RPMI7951 (cell line): ENCODE measurements at regions not wholly inside any gene's neighbourhood (a gene's known extent, or its start where the extent isn't known, plus 50 kb on each side); places are given as distances from the start of the nearest gene placed in this dataset.

Experiments
- DNase-seq: peaks from one replicate; pipeline ENCODE4 v3.0.0-alpha.2; 2012; ENCODE audit warnings: low read depth

GRCh38 chr2:234677758-234678538 is 181.1 kb upstream of the ARL4C start:
- peak; percentile 80 for DNase-seq

GRCh38 chr2:234676783-234677450 is 180.0 kb upstream of the ARL4C start:
- DNase-seq: peak; percentile 42

DNA sequence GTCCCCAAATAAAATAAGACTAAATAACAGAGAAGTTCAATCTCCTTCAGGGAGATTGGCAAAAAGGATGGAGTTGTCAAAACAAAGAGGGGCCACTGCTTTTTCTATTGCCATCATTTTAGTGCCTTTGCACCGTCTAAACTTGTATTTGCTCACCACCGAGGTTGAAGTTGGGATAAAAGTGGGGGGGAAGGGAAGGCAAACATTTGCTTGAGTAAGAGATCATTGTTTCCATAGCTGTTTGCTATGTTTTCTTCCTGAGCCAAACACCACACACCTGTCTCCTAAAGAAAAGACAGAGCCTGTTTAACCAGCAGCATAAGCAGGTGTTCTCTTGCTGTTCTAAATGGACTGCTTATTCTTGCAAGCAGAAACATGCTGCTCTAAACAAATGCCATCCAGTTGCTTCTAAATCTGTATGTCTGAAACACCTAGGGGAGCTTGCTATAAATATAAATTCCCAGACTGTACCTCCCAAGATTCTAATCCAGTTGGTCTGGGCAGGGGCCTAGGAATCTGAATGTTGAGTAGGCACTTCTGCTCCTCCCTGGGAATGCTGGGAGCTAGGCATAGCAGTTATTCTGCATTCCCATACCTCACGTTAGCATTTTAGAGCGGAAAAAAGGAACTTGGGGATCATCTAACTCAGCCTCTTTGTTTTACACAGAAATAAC is 179.4 kb upstream of the ARL4C start:
- no peak for DNase-seq

DNA sequence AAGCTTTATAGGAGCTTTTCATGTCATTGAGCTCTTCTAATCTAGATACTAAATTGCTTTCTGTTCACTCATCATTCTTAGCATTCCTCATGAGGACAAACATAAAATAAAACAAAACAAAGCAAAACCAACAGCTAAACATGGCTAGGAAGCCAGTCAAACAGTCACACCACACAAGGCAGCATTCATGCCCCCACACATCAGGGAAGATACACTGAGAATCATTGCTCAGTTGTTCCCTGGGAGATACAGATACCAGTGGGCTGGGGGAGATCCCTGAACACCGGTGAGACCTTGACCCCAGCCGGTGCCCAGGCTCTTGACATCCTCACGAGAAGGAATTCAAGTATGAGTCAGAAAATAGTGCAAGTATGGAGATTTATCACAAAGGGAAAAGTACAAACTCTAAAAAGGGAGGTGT is 177.9 kb upstream of the ARL4C start:
- peak; percentile 74 for DNase-seq

- peak; percentile 64 for DNase-seq
Measured at GRCh38 chr2:234673961-234674759, 177.3 kb upstream of the ARL4C start.

DNA sequence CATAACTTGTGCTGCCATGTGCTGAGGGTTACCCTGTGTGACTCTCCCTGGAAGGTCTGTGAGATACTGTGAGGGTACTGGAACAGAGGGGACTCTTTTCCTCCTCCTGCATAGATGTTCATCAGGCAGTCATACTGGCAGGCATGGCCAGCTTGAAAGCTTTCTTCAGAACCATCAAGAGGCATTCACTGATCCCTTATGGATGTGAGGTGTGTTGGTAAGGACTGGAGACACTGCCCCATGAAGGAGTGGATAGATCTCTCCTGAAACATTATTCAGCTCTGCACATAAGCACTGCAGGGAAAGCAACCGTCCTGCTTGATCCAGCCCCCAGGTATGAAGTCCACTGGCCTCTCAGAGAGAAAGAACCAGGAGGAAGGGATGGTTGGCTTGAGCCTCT is 176.6 kb upstream of the ARL4C start:
- DNase-seq: no peak

DNA sequence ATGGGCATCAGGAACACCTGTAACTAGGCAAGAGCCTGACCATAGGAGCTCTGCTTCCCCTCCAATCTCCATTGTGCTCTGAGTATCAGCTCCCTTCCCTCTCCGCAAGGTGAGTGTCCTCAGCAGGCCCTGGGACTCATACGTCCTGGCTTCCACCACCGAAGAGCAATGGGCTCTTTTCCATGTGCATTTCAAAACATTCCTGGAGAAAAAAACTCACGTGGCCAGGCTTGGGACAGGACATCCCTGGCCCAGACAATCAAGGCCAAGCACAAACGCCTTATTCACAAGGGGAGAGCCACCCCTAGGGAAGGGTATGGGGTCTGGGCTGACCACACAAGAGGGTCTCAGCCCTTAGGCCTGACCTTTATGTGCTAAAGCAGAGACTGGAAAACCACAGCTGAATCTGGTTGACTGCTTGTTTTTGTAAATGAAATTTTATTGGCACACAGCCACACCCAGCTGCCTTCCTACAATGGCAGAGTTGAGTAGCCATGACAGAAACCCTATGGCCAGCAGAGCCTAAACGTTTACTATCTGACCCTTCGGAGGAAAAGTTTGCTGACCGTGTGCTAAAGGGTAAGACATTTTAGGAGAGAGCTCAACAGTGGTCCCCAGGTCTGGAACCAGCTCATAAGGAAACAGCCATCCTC is 175.7 kb upstream of the ARL4C start:
- peak; percentile 60 for DNase-seq

DNA sequence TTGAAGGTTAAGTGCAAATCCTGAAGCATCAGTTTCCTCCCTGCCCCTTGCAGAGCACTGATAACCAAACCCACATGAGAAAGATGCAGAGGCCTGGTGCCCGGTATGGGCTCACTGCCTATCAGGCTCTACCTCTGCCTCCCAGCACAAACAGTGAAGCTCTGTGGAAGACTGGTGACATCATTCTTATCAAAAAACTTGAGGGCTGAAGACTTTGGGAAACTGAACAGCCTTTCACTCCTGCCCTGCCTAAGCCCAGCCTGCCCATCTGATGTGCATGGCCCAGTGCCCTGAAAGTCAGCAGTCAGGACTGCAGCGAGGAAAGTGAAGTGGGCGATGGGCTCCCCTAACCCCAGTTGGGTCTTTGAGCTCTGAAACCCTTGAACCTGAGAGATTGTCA is 174.8 kb upstream of the ARL4C start:
- no peak for DNase-seq

- DNase-seq: no peak
Measured at GRCh38 chr2:234671231-234671630, 174.3 kb upstream of the ARL4C start.

- DNase-seq: no peak
Measured at GRCh38 chr2:234670806-234671205, 173.9 kb upstream of the ARL4C start.

DNA sequence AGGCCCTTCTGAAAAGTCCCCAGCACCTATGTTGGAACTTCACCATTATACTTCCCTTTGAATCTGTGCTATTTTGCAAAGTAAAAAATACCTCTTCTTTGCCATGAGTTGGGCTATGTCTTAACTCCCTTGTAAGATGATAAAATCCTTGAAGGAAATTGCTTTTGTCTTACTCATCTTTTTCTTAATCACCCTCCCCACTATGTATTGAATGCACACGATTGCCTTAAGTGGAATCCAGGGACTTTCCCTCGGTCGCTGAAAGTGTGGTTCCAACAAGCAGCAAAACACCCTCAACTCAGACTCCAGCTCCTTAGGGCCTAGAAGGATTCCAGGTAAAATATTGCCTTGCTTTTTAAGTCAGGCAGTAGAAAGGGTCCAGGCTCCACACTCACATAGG is 173.2 kb upstream of the ARL4C start:
- peak; percentile 87 for DNase-seq

GRCh38 chr2:234669621-234670020 is 172.7 kb upstream of the ARL4C start:
- DNase-seq: no peak

DNA sequence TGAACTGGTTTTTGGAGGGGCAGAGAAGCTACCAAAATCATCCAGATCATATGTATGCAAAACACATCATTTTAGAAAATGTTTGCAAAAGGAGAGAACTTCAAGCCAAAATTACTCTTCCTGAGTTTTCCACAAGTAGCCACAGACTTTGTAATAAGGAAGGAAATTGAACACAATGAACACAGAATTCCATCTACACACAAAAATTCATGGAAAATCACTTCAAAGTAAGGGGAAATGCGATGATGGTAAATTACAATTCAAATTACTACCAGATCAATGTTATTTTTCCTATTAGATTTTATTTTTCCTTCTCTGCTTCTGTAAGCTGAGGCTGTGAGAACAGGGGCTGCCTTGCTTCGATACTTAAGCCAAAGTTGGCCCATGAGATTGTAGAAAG is 172.1 kb upstream of the ARL4C start:
- DNase-seq: no peak

GRCh38 chr2:234666911-234667310 is 170.0 kb upstream of the ARL4C start:
- DNase-seq: no peak

DNA sequence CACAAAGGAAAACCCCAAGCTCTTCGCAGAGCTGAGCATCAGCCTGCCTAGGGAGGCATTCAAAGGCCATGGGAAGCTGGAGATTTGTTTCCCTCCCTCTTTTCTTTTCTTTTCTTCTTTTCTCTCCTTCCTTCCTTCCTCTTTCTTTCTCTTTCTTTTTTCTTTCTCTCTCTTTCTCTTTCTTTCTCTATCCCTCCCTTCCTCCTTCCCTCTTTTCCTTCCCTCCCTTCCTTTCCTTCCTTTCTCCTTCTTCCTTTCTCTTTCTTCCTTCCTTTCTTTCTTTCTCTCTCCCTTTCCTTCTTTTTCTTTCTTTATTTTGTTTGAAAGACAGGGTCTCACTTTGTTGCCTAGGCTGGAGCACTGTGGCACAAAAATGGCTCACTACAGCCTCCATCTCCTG is 168.4 kb upstream of the ARL4C start:
- DNase-seq: no peak

DNA sequence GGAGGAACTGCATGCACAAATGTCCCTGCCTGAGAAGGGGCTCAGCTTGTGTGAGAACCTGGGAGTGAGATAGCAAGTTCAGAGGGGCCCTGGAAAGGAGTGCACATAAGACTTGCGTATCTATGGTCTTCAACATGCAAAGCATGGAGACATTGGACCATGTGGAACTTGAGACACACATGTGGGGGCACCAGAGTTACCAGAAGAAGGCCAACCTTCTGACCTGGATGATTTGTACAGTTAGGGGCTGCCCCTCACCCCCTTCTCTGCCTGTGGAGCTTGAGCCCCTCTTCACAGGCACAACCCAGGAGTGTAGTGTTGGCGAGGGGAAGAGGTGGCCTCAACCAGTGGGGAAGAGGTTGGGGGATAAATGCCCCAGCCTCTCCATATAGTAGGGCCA is 165.0 kb upstream of the ARL4C start:
- DNase-seq: no peak

- DNase-seq: peak; percentile 13
Measured at GRCh38 chr2:234661175-234661574, 164.3 kb upstream of the ARL4C start.

- no peak for DNase-seq
Measured at GRCh38 chr2:234655706-234656105, 158.8 kb upstream of the ARL4C start.

DNA sequence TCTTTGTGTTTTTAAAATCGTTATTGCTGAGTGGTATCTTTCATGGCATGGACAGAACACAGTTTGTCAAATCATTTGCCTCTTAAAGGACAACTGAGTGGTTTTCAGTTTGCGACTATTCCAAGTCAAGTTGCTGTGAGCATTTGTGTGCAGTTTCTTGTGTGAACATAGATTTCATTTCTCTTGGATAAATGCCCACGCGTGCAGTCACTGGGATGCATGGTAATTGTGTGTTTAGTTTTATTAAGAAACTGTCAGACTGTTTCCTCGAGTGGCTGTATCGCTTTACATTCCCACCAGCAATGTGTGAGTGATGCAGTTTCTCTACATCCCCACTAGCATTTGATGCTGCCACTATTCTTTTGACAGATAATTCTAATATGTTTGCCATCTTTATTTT is 154.0 kb upstream of the ARL4C start:
- no peak for DNase-seq

DNA sequence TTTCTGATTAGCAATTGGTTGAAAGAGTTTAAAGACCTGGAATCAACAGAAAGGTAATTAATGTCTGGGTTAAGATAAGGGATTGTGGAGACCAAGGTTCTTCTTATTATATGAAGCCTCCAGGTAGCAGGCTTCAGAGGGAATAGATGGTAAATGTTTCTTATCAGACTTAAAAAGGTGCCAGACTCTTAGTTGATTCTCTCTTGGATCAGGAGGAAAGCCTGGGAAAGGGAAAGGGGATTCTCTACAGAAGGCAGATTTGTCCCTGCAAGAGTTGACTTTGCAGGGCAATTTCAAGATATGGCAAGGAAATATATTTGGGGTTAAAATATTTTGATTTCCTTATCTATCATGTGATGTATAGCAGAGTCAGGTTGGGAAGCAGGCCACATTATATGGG is 153.1 kb upstream of the ARL4C start:
- no peak for DNase-seq

DNA sequence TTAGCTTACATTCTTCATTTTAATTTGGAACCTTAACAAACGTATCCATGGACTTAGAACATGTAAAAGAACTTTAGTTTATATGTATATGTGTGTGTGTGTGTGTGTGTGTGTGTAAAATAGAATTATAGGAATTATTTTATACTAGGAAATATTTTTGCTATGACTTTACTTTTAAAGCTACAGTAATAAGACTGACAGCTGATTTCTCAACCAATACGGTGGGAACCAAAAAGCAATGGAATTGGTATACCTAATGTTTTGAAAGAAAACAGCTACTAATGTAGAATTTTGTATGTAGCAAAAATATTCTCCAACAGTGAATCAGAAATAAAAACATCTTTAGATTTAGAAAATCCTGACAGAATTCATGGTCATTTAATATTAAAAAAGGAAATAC is 146.5 kb upstream of the ARL4C start:
- DNase-seq: no peak

- no peak for DNase-seq
Measured at GRCh38 chr2:234641086-234641485, 144.2 kb upstream of the ARL4C start.
